ENCODE measurements at regions not wholly inside any gene's neighbourhood (a gene's known extent, or its start where the extent isn't known, plus 50 kb on each side); places are given as distances from the start of the nearest gene placed in this dataset.

DNA sequence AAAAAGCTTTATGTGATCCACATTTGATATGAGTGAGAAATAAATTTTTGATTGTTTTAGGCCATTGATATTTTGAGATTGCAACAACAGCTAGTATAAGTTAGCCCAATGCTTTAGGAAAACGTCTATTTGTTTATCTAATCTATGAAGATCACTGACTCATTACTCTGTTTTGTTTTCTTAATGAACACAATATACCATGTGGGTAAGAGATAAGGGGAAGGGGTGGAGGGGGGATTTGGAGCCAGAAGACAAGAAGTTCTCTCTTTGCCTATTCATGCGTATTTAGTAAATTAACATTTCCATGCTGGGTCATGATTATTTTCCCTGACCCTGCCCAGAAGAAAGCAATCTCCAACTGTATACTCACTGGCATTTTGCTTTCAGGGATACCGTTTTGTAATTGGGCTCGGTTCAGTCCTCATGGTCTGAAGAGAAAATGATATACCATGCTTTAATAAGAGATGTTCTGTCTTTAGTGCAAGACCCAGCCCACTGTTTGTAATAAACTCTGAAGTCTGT lies 359.5 kb upstream of the NPSR1 start:
- TF ChIP-seq, protein P1, sequence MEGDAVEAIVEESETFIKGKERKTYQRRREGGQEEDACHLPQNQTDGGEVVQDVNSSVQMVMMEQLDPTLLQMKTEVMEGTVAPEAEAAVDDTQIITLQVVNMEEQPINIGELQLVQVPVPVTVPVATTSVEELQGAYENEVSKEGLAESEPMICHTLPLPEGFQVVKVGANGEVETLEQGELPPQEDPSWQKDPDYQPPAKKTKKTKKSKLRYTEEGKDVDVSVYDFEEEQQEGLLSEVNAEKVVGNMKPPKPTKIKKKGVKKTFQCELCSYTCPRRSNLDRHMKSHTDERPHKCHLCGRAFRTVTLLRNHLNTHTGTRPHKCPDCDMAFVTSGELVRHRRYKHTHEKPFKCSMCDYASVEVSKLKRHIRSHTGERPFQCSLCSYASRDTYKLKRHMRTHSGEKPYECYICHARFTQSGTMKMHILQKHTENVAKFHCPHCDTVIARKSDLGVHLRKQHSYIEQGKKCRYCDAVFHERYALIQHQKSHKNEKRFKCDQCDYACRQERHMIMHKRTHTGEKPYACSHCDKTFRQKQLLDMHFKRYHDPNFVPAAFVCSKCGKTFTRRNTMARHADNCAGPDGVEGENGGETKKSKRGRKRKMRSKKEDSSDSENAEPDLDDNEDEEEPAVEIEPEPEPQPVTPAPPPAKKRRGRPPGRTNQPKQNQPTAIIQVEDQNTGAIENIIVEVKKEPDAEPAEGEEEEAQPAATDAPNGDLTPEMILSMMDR (IDR thresholded peaks at IDR 0.05; ENCODE audit: low read depth, low read length) = no peak
- TF ChIP-seq EZH2phosphoT487 (IDR thresholded peaks at IDR 0.05; ENCODE audit: low read depth) = no peak
